Parathyroid adenoma (tissue), 2 donors: ENCODE measurements at regions not wholly inside any gene's neighbourhood (a gene's known extent, or its start where the extent isn't known, plus 50 kb on each side); places are given as distances from the start of the nearest gene placed in this dataset.

Experiments used
- H2AFZ ChIP-seq: fragments of 300-600 bp; sonication (generic); one replicate; pipeline ENCODE4 v1.7.0; 2017; ENCODE audit warnings: antibody characterized with exemption, mild to moderate bottlenecking
- H3K27ac ChIP-seq: fragments of 300-600 bp; sonication (generic); one replicate; pipeline ENCODE4 v1.7.0; 2017
- H3K27me3 ChIP-seq: fragments of 300-600 bp; sonication (generic); one replicate; pipeline ENCODE4 v1.7.0; 2017; ENCODE audit warnings: low read length; ENCODE audit not compliant: control insufficient read depth, insufficient read depth
- H3K36me3 ChIP-seq: fragments of 300-600 bp; sonication (generic); one replicate; pipeline ENCODE4 v1.7.0; 2017; ENCODE audit warnings: low read length; ENCODE audit not compliant: control insufficient read depth, insufficient read depth
- H3K4me1 ChIP-seq: fragments of 300-600 bp; sonication (generic); one replicate; pipeline ENCODE4 v1.7.0; 2017; ENCODE audit warnings: control low read depth
- H3K4me2 ChIP-seq: fragments of 300-600 bp; sonication (generic); one replicate; pipeline ENCODE4 v1.7.0; 2017; ENCODE audit warnings: low read length
- H3K4me3 ChIP-seq: fragments of 300-600 bp; sonication (generic); one replicate; pipeline ENCODE4 v1.7.0; 2017; ENCODE audit warnings: low read depth, low read length
- H3K79me2 ChIP-seq: fragments of 300-600 bp; sonication (generic); one replicate; pipeline ENCODE4 v1.7.0; 2017; ENCODE audit warnings: control low read depth
- H3K9ac ChIP-seq: fragments of 300-600 bp; sonication (generic); one replicate; pipeline ENCODE4 v1.7.0; 2017; ENCODE audit warnings: mild to moderate bottlenecking
- H3K9me3 ChIP-seq: fragments of 300-600 bp; sonication (generic); one replicate; pipeline ENCODE4 v1.7.0; 2017; ENCODE audit warnings: low read length; ENCODE audit not compliant: control insufficient read depth
- CTCF ChIP-seq: fragments of 300-600 bp; sonication (generic); IDR thresholded peaks from one replicate; pipeline ENCODE4 v1.7.0; 2017; ENCODE audit warnings: antibody characterized with exemption, mild to moderate bottlenecking
- donor health status: primary hyperparathyroidism.

- no peak overlapping the region for H3K27ac ChIP-seq
- H3K9me3 ChIP-seq = no peaks in the 10 kb centered on the region
- no peak overlapping the region for H3K4me2 ChIP-seq
- no peaks in the 10 kb centered on the region for H3K79me2 ChIP-seq
- TF ChIP-seq CTCF = no peak
- no peak overlapping the region for H3K4me3 ChIP-seq
- H3K9ac ChIP-seq = no peak overlapping the region
- no peaks in the 10 kb centered on the region for H3K27me3 ChIP-seq
- H2AFZ ChIP-seq = no peak overlapping the region
- no peaks in the 10 kb centered on the region for H3K36me3 ChIP-seq
- no peaks in the 10 kb centered on the region for H3K4me1 ChIP-seq
Measured at GRCh38 chr14:87283547-87283946, 709.4 kb downstream of the GALC start.

GRCh38 chr14:87282266-87282665 lies 710.7 kb downstream of the GALC start:
- Histone ChIP-seq H3K4me1 (no peaks in the 10 kb centered on the region), H3K27ac (no peak overlapping the region), H3K36me3 (no peaks in the 10 kb centered on the region), H3K4me3 (no peak overlapping the region), H3K79me2 (no peaks in the 10 kb centered on the region), H2AFZ (no peak overlapping the region), H3K9ac (no peak overlapping the region), H3K9me3 (no peaks in the 10 kb centered on the region), H3K4me2 (no peak overlapping the region), H3K27me3 (no peaks in the 10 kb centered on the region)
- TF ChIP-seq CTCF = no peak

DNA sequence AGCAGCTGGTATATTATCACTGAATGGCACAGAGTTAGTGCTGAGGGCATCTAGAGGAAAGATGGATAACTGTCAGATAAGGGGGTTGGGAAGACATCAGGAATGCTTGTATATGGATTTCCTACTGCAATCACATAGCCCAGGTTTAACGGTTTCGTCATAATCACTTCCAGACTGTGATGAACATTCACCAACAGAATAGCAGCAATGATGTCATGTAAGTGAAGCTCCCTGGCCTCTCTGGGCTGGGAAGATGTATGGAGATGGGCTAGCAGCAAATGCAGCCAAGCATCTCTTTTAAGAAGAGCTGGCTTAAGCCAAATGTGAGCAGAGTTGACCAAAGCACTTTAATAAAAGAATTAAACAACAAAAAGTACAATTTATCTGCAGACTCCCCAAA lies 714.6 kb downstream of the GALC start:
- Histone ChIP-seq H3K27ac (no peak overlapping the region), H3K9ac (no peak overlapping the region), H3K4me2 (no peak overlapping the region), H3K79me2 (no peaks in the 10 kb centered on the region), H3K4me1 (no peaks in the 10 kb centered on the region), H3K9me3 (no peaks in the 10 kb centered on the region), H3K36me3 (no peaks in the 10 kb centered on the region), H3K4me3 (no peak overlapping the region), H3K27me3 (no peaks in the 10 kb centered on the region), H2AFZ (no peak overlapping the region)
- TF ChIP-seq CTCF = no peak

DNA sequence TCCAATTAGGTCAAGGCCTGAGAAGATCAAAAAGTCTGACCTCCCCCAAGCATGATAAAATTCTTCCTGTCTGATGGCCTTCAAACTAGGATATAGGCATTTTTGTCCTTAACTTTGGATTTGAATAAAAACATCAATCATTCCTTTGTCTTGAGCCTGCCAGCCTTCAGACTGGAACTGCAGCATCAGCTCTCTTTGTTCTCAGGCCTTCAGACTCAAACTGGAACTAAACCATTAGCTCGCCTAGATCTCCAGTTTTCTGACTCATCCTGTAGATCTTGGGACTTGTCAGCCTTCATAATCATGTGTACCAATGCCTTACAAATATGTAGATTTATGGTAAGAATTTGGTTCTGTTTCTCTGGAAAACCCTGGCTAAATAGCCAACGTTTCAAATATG lies 721.7 kb downstream of the GALC start:
- Histone ChIP-seq H3K36me3 (no peaks in the 10 kb centered on the region), H3K4me1 (no peaks in the 10 kb centered on the region), H3K27ac (no peak overlapping the region), H3K9me3 (peaks cover 2% of the 10 kb centered on the region), H3K27me3 (no peaks in the 10 kb centered on the region), H3K9ac (no peak overlapping the region), H3K4me3 (no peak overlapping the region), H3K4me2 (no peak overlapping the region), H3K79me2 (no peaks in the 10 kb centered on the region), H2AFZ (no peak overlapping the region)
- no peak for TF ChIP-seq CTCF

GRCh38 chr14:87268997-87269396 lies 724.0 kb downstream of the GALC start:
- Histone ChIP-seq H3K4me3 (no peak overlapping the region), H3K9me3 (peaks cover 2% of the 10 kb centered on the region), H3K36me3 (no peaks in the 10 kb centered on the region), H2AFZ (no peak overlapping the region), H3K4me2 (no peak overlapping the region), H3K27ac (no peak overlapping the region), H3K9ac (no peak overlapping the region), H3K79me2 (no peaks in the 10 kb centered on the region), H3K4me1 (no peaks in the 10 kb centered on the region), H3K27me3 (no peaks in the 10 kb centered on the region)
- TF ChIP-seq CTCF = no peak
